ENCODE measurements at regions not wholly inside any gene's neighbourhood (a gene's known extent, or its start where the extent isn't known, plus 50 kb on each side); places are given as distances from the start of the nearest gene placed in this dataset.
A peak's percentile ranks its signal among the peaks of the same experiment; 100 is the strongest.

DNA sequence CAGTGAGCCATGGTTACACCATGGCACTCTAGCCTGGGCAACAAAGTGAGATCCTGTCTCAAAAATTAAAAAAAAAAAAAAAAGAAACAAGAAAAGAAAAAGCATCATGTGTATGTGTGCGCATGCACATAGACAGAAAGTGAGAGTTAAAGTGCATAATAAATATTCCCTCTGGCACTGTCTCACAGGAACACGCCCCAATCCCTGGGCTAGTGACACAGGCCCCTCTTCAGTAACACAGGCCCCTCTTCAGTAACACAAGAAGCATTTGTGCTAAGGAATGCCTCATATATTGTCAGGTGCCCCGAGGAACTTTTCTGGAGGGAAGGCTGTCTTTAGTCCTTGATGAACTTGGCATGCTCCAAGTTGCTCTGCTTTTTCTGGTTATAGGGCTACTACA is 57.5 kb downstream of the RPL27A start:
- Mint-ChIP-seq H3K27ac (no peak overlapping the region), H3K4me3 (no peak overlapping the region), H3K36me3 (ENCODE audit: insufficient read depth in 2 of 2) (no peaks in the 10 kb centered on the region), H3K4me1 (ENCODE audit: low read depth) (peaks cover 12% of the 10 kb centered on the region), H3K9me3 (no peaks in the 10 kb centered on the region), H3K27me3 (ENCODE audit: low read depth) (no peaks in the 10 kb centered on the region)
- no peak for DNase-seq
- no peak for ATAC-seq (replicated peaks in 1 of 2)

DNA sequence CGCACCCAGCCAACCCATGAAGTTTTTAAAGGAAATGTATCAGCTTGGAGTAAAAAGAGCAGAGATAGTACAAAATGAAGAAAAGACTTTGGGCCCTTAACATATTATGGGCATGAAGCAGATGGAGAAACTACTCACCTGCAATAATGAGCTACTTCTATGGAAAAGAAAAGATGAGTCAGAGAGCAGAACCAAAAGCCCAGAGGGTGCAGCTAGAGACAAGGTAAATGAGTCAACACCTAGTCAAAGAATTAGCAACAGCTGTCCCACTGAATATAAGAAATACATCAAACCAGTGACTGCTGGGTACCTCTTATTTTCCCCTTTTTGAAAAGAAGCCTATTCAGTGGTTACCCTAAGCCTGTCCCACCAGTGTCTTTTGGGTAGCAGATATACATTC is 61.8 kb downstream of the RPL27A start:
- Mint-ChIP-seq H3K9me3 (no peaks in the 10 kb centered on the region), H3K36me3 (ENCODE audit: insufficient read depth in 2 of 2) (no peaks in the 10 kb centered on the region), H3K27ac (no peak overlapping the region), H3K4me1 (ENCODE audit: low read depth) (peaks cover 15% of the 10 kb centered on the region), H3K4me3 (peak overlapping the region in 1 of 2 donors; percentile 8), H3K27me3 (ENCODE audit: low read depth) (peaks cover 31% of the 10 kb centered on the region)
- peak; percentile 13 to 18 for DNase-seq
- ATAC-seq (replicated peaks in 1 of 2), result peak; percentile 94 to 95

DNA sequence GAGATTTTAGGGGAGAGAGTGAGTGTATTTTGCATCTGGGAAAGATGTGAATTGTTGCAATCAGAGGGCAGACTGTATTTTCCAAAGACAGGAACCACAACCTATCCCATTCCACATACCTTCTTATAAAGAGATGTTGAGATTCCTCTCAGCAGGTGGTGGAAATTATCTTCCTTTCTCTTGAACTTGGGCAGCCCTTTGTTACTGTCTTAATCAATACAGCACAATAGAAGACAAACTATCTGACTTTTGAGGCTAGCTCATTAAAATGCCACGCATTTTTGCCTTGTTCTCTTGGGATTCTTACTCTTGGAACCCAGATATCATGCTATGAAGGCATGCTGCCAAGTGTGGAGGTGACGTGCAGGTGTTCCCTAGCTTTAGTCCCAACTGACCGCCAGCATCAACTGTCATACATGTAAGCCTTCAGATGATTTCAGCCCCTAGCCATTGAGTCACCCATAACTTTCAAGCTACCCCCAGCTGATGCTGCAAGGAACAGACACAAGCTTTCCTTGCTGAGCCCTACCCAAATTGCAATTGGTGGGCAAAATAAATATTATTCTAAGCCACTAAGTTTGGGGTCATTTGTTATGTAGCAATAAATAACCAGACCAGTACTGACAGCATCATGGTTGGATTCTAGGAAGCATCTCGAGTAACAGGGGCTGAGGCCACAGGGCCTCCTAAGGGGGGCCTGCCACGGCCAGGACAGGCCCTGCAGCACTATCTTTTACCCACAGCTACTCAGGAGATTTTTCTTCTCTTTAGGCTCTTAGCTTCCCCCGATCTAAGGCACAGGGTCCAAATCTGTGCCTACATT is 63.0 kb downstream of the RPL27A start:
- H3K4me3 Mint-ChIP-seq, result no peak overlapping the region
- ATAC-seq (replicated peaks in 1 of 2), result no peak
- H3K27ac Mint-ChIP-seq, result no peak overlapping the region
- H3K4me1 Mint-ChIP-seq (ENCODE audit: low read depth), result peaks cover 15% of the 10 kb centered on the region
- no peak for DNase-seq
- no peaks in the 10 kb centered on the region for H3K9me3 Mint-ChIP-seq
- H3K27me3 Mint-ChIP-seq (ENCODE audit: low read depth), result peaks cover 31% of the 10 kb centered on the region
- H3K36me3 Mint-ChIP-seq (ENCODE audit: insufficient read depth in 2 of 2), result no peaks in the 10 kb centered on the region

DNA sequence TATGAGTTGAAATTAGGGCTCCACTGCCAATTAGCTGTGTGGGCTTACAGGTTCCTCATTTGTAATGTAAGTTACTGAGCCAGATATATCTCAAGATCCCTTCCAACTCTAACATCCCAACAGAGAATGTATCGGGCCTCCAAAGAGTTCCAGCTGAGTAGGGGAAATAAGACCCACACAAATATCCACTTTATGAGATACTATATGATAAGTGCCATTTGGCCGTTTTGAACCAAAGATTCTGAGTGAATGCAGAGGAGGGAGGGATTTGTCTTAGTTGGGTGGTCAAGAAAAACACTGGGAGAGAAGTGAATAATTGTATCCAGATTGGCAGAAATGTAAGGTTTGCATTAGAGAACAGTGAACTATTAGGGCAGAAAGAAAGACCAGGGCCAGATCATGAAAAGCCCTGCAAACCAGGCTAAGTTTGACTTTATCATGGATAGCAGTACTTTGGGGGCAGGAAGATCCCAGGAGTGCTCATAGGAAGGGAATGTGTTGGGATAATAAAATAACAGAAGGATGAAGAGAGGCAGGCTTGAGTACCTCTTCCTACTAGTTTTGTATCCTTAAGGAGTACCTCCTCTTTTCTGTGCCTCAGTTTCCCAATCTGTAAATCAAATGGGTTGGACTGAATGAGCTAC is 63.9 kb downstream of the RPL27A start:
- H3K27ac Mint-ChIP-seq, result no peak overlapping the region
- DNase-seq, result no peak
- no peak overlapping the region for H3K4me3 Mint-ChIP-seq
- peaks cover 15% of the 10 kb centered on the region for H3K4me1 Mint-ChIP-seq (ENCODE audit: low read depth)
- H3K27me3 Mint-ChIP-seq (ENCODE audit: low read depth), result peaks cover 35% of the 10 kb centered on the region
- no peaks in the 10 kb centered on the region for H3K36me3 Mint-ChIP-seq (ENCODE audit: insufficient read depth in 2 of 2)
- no peak for ATAC-seq (replicated peaks in 1 of 2)
- no peaks in the 10 kb centered on the region for H3K9me3 Mint-ChIP-seq

DNA sequence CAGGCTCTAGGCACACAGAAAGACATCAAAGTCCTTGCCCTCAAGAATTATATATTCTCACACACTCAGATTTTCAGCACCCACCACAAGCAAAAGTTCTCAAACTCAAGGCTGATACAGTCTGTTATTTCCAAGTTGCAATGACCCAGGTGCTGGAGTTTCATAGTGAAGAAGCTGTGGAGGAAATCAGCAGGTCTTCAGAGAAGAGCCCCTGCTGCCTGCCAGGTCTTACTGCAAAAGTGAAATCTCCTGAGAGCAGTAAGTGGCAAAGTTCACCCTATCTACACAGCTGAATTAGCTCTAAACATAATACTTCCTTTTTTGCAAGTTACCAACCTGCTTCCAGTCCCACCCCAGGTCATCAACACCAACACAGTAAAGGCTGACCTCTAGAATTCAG is 64.6 kb downstream of the RPL27A start:
- Mint-ChIP-seq H3K27ac (no peak overlapping the region), H3K36me3 (ENCODE audit: insufficient read depth in 2 of 2) (no peaks in the 10 kb centered on the region), H3K4me1 (ENCODE audit: low read depth) (peaks cover 15% of the 10 kb centered on the region), H3K4me3 (no peak overlapping the region), H3K27me3 (ENCODE audit: low read depth) (peaks cover 40% of the 10 kb centered on the region), H3K9me3 (no peaks in the 10 kb centered on the region)
- ATAC-seq (replicated peaks in 1 of 2), result no peak
- DNase-seq, result no peak

DNA sequence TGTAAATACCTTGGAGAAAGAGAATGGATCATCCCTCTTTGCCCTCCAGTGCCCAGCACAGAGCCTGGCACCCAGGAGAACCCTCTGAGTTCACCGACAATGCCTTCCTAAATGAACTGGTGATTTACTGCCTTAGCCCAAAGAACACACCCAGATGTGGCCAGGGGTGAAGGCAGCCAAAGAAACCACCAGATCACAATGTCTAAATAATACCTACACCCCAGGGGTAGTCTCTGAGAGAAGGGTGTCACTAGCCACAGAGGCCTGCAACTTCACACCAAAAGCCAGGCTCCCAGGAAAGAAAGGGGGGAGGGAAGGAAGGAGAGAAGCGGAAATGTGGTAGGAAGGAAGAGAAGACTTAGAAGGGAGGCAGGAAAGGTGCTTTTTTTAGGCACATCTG is 65.7 kb downstream of the RPL27A start:
- no peaks in the 10 kb centered on the region for H3K36me3 Mint-ChIP-seq (ENCODE audit: insufficient read depth in 2 of 2)
- DNase-seq (no peak), ATAC-seq (replicated peaks in 1 of 2) (no peak)
- peaks cover 40% of the 10 kb centered on the region for H3K27me3 Mint-ChIP-seq (ENCODE audit: low read depth)
- H3K27ac Mint-ChIP-seq, result no peak overlapping the region
- no peak overlapping the region for H3K4me3 Mint-ChIP-seq
- H3K4me1 Mint-ChIP-seq (ENCODE audit: low read depth), result peaks cover 15% of the 10 kb centered on the region
- H3K9me3 Mint-ChIP-seq, result no peaks in the 10 kb centered on the region

DNA sequence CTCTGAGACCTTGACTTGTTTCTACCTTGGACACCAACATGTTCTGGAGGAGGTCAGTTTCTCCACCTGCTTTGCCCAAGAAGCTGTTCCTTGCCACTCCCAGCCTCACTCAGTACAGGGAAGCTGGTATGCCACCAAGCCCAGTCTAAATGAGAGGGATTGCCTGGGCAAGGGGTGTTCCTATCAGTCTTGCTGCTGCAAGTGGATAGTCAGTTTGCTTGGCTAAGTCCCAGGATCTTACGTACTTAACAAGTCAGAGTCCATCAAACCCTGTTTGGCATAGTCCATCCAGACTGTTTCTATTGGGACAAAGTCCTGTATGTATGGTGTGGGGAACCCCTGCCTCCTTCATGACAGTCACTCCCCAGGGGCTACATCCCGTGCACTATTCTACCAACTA is 66.6 kb downstream of the RPL27A start:
- ATAC-seq (replicated peaks in 1 of 2) (no peak), DNase-seq (no peak)
- no peaks in the 10 kb centered on the region for H3K9me3 Mint-ChIP-seq
- no peak overlapping the region for H3K4me3 Mint-ChIP-seq
- H3K4me1 Mint-ChIP-seq (ENCODE audit: low read depth), result peaks cover 12% of the 10 kb centered on the region
- no peak overlapping the region for H3K27ac Mint-ChIP-seq
- H3K36me3 Mint-ChIP-seq (ENCODE audit: insufficient read depth in 2 of 2), result no peaks in the 10 kb centered on the region
- H3K27me3 Mint-ChIP-seq (ENCODE audit: low read depth), result peaks cover 40% of the 10 kb centered on the region

DNA sequence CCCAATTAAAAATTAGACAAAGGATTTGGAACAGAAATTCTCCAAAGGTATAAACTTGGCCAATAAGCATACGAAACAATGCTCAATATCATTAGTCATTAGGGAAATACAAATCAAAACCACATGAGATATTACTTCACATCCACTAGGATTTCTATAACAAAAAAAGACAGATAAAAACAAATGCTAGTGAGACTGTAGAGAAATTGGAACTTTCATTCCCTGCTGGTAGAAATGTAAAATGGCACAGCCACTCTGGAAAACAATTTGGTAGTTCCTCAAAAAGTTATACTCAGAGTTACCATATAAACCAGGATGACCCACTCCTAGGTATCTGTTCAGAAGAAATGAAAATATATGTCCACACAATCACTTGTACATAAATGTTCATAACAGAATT is 71.6 kb downstream of the RPL27A start:
- ATAC-seq (replicated peaks in 1 of 2) (no peak), DNase-seq (no peak)
- Mint-ChIP-seq H3K4me1 (ENCODE audit: low read depth) (no peaks in the 10 kb centered on the region), H3K27ac (no peak overlapping the region), H3K27me3 (ENCODE audit: low read depth) (peaks cover 10% of the 10 kb centered on the region), H3K36me3 (ENCODE audit: insufficient read depth in 2 of 2) (no peaks in the 10 kb centered on the region), H3K4me3 (no peak overlapping the region), H3K9me3 (no peaks in the 10 kb centered on the region)

DNA sequence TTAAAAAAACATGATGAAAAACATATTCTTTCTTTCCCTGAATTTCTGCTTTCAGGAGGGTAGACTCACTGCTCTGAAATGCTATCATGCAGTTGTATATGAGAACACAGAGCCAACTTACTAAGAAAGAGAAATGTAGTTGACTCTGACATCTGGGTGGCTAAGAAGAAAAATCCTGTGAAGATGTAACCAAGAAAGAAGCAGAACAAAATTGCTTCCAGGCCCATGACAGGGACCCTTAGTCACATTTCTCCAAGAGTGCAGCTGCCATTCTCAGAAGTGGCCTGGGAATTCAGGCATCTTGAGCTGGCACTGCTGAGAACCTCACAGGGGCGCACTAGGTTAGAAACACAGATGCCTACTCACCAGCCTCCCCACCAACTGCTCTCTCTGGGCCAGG is 73.6 kb downstream of the RPL27A start:
- ATAC-seq (replicated peaks in 1 of 2) (no peak), DNase-seq (no peak)
- Mint-ChIP-seq H3K27me3 (ENCODE audit: low read depth) (peaks cover 8% of the 10 kb centered on the region), H3K36me3 (ENCODE audit: insufficient read depth in 2 of 2) (no peaks in the 10 kb centered on the region), H3K4me3 (no peak overlapping the region), H3K27ac (no peak overlapping the region), H3K9me3 (no peaks in the 10 kb centered on the region), H3K4me1 (ENCODE audit: low read depth) (no peaks in the 10 kb centered on the region)

DNA sequence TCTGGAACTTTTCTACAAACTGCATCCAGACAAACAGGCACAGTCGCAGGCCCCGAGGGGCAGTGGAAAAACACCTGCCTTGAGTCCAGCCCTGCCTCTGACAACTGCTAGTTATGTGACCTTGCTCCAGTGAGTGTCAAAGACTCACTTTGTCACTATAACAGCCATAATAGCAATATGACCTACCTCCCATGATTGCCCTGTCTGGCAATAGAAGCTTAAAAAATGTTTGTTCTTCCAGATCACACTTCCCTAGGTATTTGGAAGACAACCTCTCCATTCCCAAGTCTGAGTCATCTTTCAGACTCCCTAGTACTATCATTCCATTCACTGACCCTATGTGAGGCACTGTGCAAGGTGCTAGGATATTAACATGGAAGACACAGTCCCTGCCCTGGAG is 74.5 kb downstream of the RPL27A start:
- DNase-seq (no peak), ATAC-seq (replicated peaks in 1 of 2) (no peak)
- Mint-ChIP-seq H3K9me3 (no peaks in the 10 kb centered on the region), H3K27ac (no peak overlapping the region), H3K4me3 (no peak overlapping the region), H3K27me3 (ENCODE audit: low read depth) (no peaks in the 10 kb centered on the region), H3K4me1 (ENCODE audit: low read depth) (no peaks in the 10 kb centered on the region), H3K36me3 (ENCODE audit: insufficient read depth in 2 of 2) (no peaks in the 10 kb centered on the region)

DNA sequence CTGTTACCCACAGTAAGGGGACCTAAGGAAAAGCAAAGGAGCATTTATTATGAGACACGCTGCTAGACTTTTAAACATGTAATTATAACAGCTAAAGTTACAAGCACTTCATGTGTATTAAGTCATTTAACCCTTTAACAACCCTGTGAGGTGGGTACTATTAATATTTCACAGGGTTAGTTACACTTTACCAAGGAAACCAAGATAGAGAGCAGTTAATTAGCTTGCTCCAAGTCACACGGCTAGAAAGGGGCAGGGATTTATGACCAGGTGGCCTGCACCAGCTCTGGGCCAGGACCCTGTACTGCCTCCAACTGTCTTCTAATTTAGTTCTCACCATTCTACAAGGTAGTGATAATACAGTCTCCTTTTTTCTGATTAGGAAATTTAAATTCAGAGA is 74.9 kb downstream of the RPL27A start:
- Mint-ChIP-seq H3K27ac (no peak overlapping the region), H3K27me3 (ENCODE audit: low read depth) (no peaks in the 10 kb centered on the region), H3K36me3 (ENCODE audit: insufficient read depth in 2 of 2) (no peaks in the 10 kb centered on the region), H3K9me3 (no peaks in the 10 kb centered on the region), H3K4me1 (ENCODE audit: low read depth) (no peaks in the 10 kb centered on the region), H3K4me3 (no peak overlapping the region)
- ATAC-seq (replicated peaks in 1 of 2), result no peak
- no peak for DNase-seq

DNA sequence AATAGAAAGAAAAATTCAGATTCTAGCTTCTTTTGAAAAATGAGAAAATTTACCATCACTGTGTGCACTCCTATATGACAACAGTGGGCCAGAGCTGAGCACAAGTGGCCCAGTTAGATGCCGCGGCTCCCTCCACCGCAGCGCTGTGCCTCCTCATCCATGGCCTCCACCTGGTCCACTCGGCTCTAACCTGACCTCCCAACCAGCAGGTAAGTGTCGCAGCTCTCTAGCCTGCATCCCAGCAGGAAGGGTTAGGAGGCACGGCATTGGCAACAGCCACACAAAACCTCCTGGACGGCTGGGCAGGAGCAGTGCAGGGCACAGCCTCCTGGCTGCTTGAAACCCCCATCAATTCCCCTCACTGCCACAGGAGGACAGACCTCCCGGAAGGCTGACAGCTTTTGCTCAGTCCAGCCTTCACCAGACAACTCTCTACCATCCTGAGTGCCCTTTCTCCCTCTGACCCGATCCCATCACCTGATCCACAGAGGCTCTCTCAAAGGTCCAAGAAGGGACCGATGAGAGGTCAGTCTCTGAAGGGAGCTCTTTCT is 76.1 kb downstream of the RPL27A start:
- Mint-ChIP-seq H3K4me3 (no peak overlapping the region), H3K36me3 (ENCODE audit: insufficient read depth in 2 of 2) (no peaks in the 10 kb centered on the region), H3K9me3 (no peaks in the 10 kb centered on the region), H3K27ac (no peak overlapping the region), H3K4me1 (ENCODE audit: low read depth) (no peaks in the 10 kb centered on the region), H3K27me3 (ENCODE audit: low read depth) (peaks cover 6% of the 10 kb centered on the region)
- no peak for DNase-seq
- no peak for ATAC-seq (replicated peaks in 1 of 2)

DNA sequence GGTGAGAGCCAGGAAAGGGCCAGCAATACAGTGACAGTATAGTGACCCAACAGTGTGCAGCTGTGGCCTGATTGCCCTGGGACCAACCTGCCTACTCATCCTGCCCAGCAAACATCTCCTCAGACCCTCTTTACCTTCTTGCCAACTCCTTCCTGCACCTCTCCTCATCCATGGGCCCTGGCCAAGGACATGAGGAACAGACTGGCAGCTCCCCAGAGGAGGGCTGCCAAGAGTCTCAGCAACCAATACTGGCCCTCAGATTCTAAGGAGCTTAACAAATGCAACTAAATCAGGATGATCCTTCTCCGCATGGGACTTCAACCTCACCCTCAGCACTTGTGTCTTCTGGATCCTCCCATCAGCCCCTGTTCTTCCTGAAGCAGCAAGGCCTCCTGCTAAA is 77.0 kb downstream of the RPL27A start:
- Mint-ChIP-seq H3K4me3 (no peak overlapping the region), H3K9me3 (no peaks in the 10 kb centered on the region), H3K27me3 (ENCODE audit: low read depth) (peaks cover 10% of the 10 kb centered on the region), H3K27ac (no peak overlapping the region), H3K4me1 (ENCODE audit: low read depth) (no peaks in the 10 kb centered on the region), H3K36me3 (ENCODE audit: insufficient read depth in 2 of 2) (no peaks in the 10 kb centered on the region)
- ATAC-seq (replicated peaks in 1 of 2) (no peak), DNase-seq (no peak)

Data from activated T-cell treated with anti-CD3 and anti-CD28 coated beads, Interleukin-2, amount 50 U/mL, for 72 hours (primary cell).